Activated CD4-positive, alpha-beta memory T cell treated with anti-CD3 and anti-CD28 coated beads for 36 hours (primary cell): ENCODE measurements at regions not wholly inside any gene's neighbourhood (a gene's known extent, or its start where the extent isn't known, plus 50 kb on each side); places are given as distances from the start of the nearest gene placed in this dataset.

Source experiments
- CTCF ChIA-PET: fragments of 350-600 bp; sonication (Branson Sonifier 250); formaldehyde crosslinking; loops from one replicate; lab custom pipeline; 2021; ENCODE audit warnings: antibody characterized with exemption, inconsistent platforms; lab: Charles Lee
- POLR2A ChIA-PET: fragments of 350-600 bp; sonication (Branson Sonifier 250); formaldehyde crosslinking; loops from one replicate; lab custom pipeline; 2021; ENCODE audit warnings: antibody characterized with exemption; lab: Charles Lee
- DNase-seq: peaks from one replicate; pipeline ENCODE4 v3.0.0-alpha.2; 2020
- H3K27ac Mint-ChIP-seq: one replicate; pipeline ENCODE4 v1.8.0; 2021; ENCODE audit warnings: mixed read lengths
- H3K27me3 Mint-ChIP-seq: one replicate; pipeline ENCODE4 v1.8.0; 2021; ENCODE audit warnings: mixed read lengths
- H3K36me3 Mint-ChIP-seq: one replicate; pipeline ENCODE4 v1.8.0; 2021; ENCODE audit warnings: mixed read lengths
- H3K4me1 Mint-ChIP-seq: one replicate; pipeline ENCODE4 v1.8.0; 2021; ENCODE audit warnings: low read depth, mixed read lengths
- H3K4me3 Mint-ChIP-seq: one replicate; pipeline ENCODE4 v1.8.0; 2021; ENCODE audit warnings: mild to moderate bottlenecking, mixed read lengths
- H3K9me3 Mint-ChIP-seq: one replicate; pipeline ENCODE4 v1.8.0; 2021; ENCODE audit warnings: mixed read lengths
- intact Hi-C: fragments of 100-400 bp; cut with micrococcal nuclease; formaldehyde crosslinking; loops from one replicate; pipeline ENCODE4 v1.15.1; 2023

GRCh38 chr2:122980671-122981070 is 1044.4 kb upstream of the CNTNAP5 start:
- Mint-ChIP-seq H3K4me3 (no peak overlapping the region), H3K9me3 (peaks cover 27% of the 10 kb centered on the region), H3K36me3 (no peaks in the 10 kb centered on the region), H3K27me3 (no peaks in the 10 kb centered on the region), H3K27ac (no peak overlapping the region), H3K4me1 (no peaks in the 10 kb centered on the region)
- DNase-seq = no peak
- POLR2A ChIA-PET = no interaction called here
- intact Hi-C loops = no loop called here
- CTCF ChIA-PET = no interaction called here

- Mint-ChIP-seq H3K9me3 (peaks cover 24% of the 10 kb centered on the region), H3K36me3 (no peaks in the 10 kb centered on the region), H3K4me3 (no peak overlapping the region), H3K27ac (no peak overlapping the region), H3K27me3 (no peaks in the 10 kb centered on the region), H3K4me1 (no peaks in the 10 kb centered on the region)
- DNase-seq = no peak
- ChIA-PET POLR2A (no interaction called here), CTCF (no interaction called here)
- intact Hi-C loops = no loop called here
Measured at GRCh38 chr2:122982936-122983335, 1042.2 kb upstream of the CNTNAP5 start.

GRCh38 chr2:122988395-122989221 is 1036.5 kb upstream of the CNTNAP5 start:
- H3K27me3 Mint-ChIP-seq = no peaks in the 10 kb centered on the region
- H3K36me3 Mint-ChIP-seq = no peaks in the 10 kb centered on the region
- peaks cover 21% of the 10 kb centered on the region for H3K9me3 Mint-ChIP-seq
- H3K4me3 Mint-ChIP-seq = no peak overlapping the region
- intact Hi-C loops = no loop called here
- no peaks in the 10 kb centered on the region for H3K4me1 Mint-ChIP-seq
- ChIA-PET CTCF (no interaction called here), POLR2A (no interaction called here)
- H3K27ac Mint-ChIP-seq = no peak overlapping the region
- DNase-seq = no peak

GRCh38 chr2:122993592-122993991 is 1031.5 kb upstream of the CNTNAP5 start:
- ChIA-PET POLR2A (no interaction called here), CTCF (no interaction called here)
- intact Hi-C loops = no loop called here
- Mint-ChIP-seq H3K27ac (no peak overlapping the region), H3K4me1 (no peaks in the 10 kb centered on the region), H3K9me3 (peaks cover 10% of the 10 kb centered on the region), H3K36me3 (no peaks in the 10 kb centered on the region), H3K4me3 (no peak overlapping the region), H3K27me3 (no peaks in the 10 kb centered on the region)
- DNase-seq = no peak

- H3K4me3 Mint-ChIP-seq = no peak overlapping the region
- H3K4me1 Mint-ChIP-seq = no peaks in the 10 kb centered on the region
Measured at GRCh38 chr2:122999258-122999657, 1025.8 kb upstream of the CNTNAP5 start.

GRCh38 chr2:122999821-123000220 is 1025.3 kb upstream of the CNTNAP5 start:
- ChIA-PET CTCF (no interaction called here), POLR2A (no interaction called here)
- DNase-seq = no peak
- H3K36me3 Mint-ChIP-seq = no peaks in the 10 kb centered on the region
- H3K4me1 Mint-ChIP-seq = no peaks in the 10 kb centered on the region
- no peak overlapping the region for H3K27ac Mint-ChIP-seq
- intact Hi-C loops = no loop called here
- H3K4me3 Mint-ChIP-seq = no peak overlapping the region
- peaks cover 21% of the 10 kb centered on the region for H3K9me3 Mint-ChIP-seq
- no peaks in the 10 kb centered on the region for H3K27me3 Mint-ChIP-seq

More at GRCh38 chr2:122999258-122999657, 1025.8 kb upstream of the CNTNAP5 start:
- Mint-ChIP-seq H3K27ac (no peak overlapping the region), H3K9me3 (peaks cover 19% of the 10 kb centered on the region), H3K36me3 (no peaks in the 10 kb centered on the region), H3K27me3 (no peaks in the 10 kb centered on the region)
- intact Hi-C loops = no loop called here
- ChIA-PET POLR2A (no interaction called here), CTCF (no interaction called here)
- DNase-seq = no peak

GRCh38 chr2:123002660-123003248 is 1022.3 kb upstream of the CNTNAP5 start:
- Mint-ChIP-seq H3K27me3 (no peaks in the 10 kb centered on the region), H3K9me3 (peaks cover 38% of the 10 kb centered on the region), H3K36me3 (no peaks in the 10 kb centered on the region), H3K4me3 (no peak overlapping the region), H3K27ac (no peak overlapping the region), H3K4me1 (no peaks in the 10 kb centered on the region)
- no peak for DNase-seq
- POLR2A ChIA-PET = no interaction called here
- CTCF ChIA-PET = no interaction called here
- intact Hi-C loops = no loop called here

- Mint-ChIP-seq H3K9me3 (peaks cover 18% of the 10 kb centered on the region), H3K36me3 (no peaks in the 10 kb centered on the region), H3K27ac (no peak overlapping the region), H3K4me3 (no peak overlapping the region), H3K27me3 (no peaks in the 10 kb centered on the region), H3K4me1 (no peaks in the 10 kb centered on the region)
- CTCF ChIA-PET = no interaction called here
- DNase-seq = no peak
- POLR2A ChIA-PET = no interaction called here
- intact Hi-C loops = no loop called here
Measured at GRCh38 chr2:123015186-123015585, 1009.9 kb upstream of the CNTNAP5 start.

- no peaks in the 10 kb centered on the region for H3K36me3 Mint-ChIP-seq
- POLR2A ChIA-PET = no interaction called here
Measured at GRCh38 chr2:123035541-123035940, 989.5 kb upstream of the CNTNAP5 start.

GRCh38 chr2:123036300-123036699 is 988.8 kb upstream of the CNTNAP5 start:
- Mint-ChIP-seq H3K4me1 (no peaks in the 10 kb centered on the region), H3K27ac (no peak overlapping the region), H3K36me3 (no peaks in the 10 kb centered on the region), H3K4me3 (no peak overlapping the region), H3K9me3 (peaks cover 36% of the 10 kb centered on the region), H3K27me3 (no peaks in the 10 kb centered on the region)
- DNase-seq = no peak
- intact Hi-C loops = no loop called here
- ChIA-PET POLR2A (no interaction called here), CTCF (no interaction called here)

More at GRCh38 chr2:123035541-123035940, 989.5 kb upstream of the CNTNAP5 start:
- Mint-ChIP-seq H3K27ac (no peak overlapping the region), H3K27me3 (no peaks in the 10 kb centered on the region), H3K9me3 (peaks cover 32% of the 10 kb centered on the region), H3K4me1 (no peaks in the 10 kb centered on the region), H3K4me3 (no peak overlapping the region)
- no peak for DNase-seq
- CTCF ChIA-PET = no interaction called here
- intact Hi-C loops = no loop called here

GRCh38 chr2:123040506-123040905 is 984.6 kb upstream of the CNTNAP5 start:
- no peak for DNase-seq
- H3K4me3 Mint-ChIP-seq = no peak overlapping the region
- H3K27me3 Mint-ChIP-seq = no peaks in the 10 kb centered on the region
- H3K36me3 Mint-ChIP-seq = no peaks in the 10 kb centered on the region
- peaks cover 23% of the 10 kb centered on the region for H3K9me3 Mint-ChIP-seq
- H3K4me1 Mint-ChIP-seq = no peaks in the 10 kb centered on the region
- CTCF ChIA-PET = no interaction called here
- H3K27ac Mint-ChIP-seq = no peak overlapping the region
- intact Hi-C loops = no loop called here
- POLR2A ChIA-PET = no interaction called here

- H3K27ac Mint-ChIP-seq = no peak overlapping the region
- no peak overlapping the region for H3K4me3 Mint-ChIP-seq
- DNase-seq = no peak
- intact Hi-C loops = no loop called here
- H3K4me1 Mint-ChIP-seq = no peaks in the 10 kb centered on the region
- H3K27me3 Mint-ChIP-seq = no peaks in the 10 kb centered on the region
- CTCF ChIA-PET = no interaction called here
- POLR2A ChIA-PET = no interaction called here
- H3K36me3 Mint-ChIP-seq = no peaks in the 10 kb centered on the region
- peaks cover 9% of the 10 kb centered on the region for H3K9me3 Mint-ChIP-seq
Measured at GRCh38 chr2:123043458-123043857, 981.6 kb upstream of the CNTNAP5 start.

- H3K9me3 Mint-ChIP-seq = peaks cover 6% of the 10 kb centered on the region
- intact Hi-C loops = no loop called here
- no peaks in the 10 kb centered on the region for H3K4me1 Mint-ChIP-seq
- ChIA-PET CTCF (no interaction called here), POLR2A (no interaction called here)
- no peaks in the 10 kb centered on the region for H3K27me3 Mint-ChIP-seq
- no peak overlapping the region for H3K4me3 Mint-ChIP-seq
- H3K27ac Mint-ChIP-seq = no peak overlapping the region
- H3K36me3 Mint-ChIP-seq = no peaks in the 10 kb centered on the region
- no peak for DNase-seq
Measured at GRCh38 chr2:123045713-123046112, 979.4 kb upstream of the CNTNAP5 start.
